GM19467 (cell line): ENCODE measurements at regions not wholly inside any gene's neighbourhood (a gene's known extent, or its start where the extent isn't known, plus 50 kb on each side); places are given as distances from the start of the nearest gene placed in this dataset.

ENCODE experiments used
- ATAC-seq: cut with Tn5 transposase; IDR thresholded peaks from one replicate; pipeline ENCODE4 v1.9.1; 2021; ENCODE audit warnings: mild to moderate bottlenecking, moderate library complexity; ENCODE audit not compliant: unreplicated experiment

DNA sequence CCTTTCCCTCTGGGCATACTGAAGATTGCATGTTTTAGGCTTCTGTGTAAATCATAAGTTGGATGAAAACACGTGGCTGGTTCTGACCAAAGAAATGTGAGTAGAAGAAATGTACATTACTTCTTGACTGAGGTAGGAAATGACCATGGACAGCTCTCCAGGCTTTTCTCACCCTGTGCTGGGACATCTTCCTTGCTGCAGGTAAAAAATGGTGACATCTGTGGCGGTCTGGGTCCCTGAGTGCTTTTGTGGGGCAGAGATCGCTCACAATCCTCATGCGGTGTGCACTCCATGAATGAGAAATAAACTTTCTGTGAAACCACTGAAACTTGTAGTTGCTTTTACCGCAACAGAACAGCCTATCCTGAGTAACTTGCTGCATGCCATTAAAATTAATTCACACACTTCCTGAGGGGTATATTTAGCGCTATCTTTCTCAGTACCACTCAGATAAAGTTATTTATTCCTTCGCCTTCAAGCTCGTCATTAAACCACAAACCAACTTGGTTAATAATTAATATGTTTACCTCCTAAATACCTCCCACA is 730.4 kb downstream of the EFNA5 start:
- ATAC-seq: no peak

DNA sequence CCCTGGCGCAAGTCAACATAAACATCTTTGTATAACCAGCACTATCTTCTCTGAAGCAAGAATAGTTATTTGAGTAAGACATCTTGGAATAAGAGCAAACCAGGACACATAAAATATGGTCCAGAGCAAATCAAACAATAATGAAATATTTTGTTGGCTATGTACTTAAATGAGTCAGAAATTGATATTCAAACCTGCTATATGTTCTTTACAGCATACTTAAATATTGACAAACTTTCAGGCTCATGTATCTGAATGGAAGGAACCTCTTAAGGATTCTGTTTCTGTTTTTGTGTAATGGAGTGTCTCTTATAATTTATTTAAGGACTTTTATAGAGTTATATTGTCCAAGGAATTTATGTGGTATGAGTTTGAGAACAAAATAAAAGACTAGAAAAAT is 747.3 kb downstream of the EFNA5 start:
- ATAC-seq: no peak

DNA sequence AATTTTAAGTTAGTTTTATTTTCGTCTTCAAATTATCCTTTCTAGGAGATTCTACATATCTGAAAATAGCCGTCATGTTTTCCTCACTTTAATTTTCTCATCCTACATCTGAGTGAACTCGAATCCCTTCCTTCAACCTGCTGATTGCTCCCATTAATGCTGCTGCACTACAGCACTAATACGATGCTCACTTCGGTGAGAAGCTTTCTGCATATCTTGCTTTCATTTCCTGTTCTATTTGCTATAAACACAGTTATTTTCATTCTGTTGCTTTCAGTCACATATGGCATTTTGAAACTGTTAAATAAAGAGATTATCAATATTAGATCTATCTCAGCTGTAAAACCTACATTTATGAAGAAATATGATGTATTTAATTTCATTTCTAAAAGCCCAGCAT is 749.2 kb downstream of the EFNA5 start:
- ATAC-seq: no peak

DNA sequence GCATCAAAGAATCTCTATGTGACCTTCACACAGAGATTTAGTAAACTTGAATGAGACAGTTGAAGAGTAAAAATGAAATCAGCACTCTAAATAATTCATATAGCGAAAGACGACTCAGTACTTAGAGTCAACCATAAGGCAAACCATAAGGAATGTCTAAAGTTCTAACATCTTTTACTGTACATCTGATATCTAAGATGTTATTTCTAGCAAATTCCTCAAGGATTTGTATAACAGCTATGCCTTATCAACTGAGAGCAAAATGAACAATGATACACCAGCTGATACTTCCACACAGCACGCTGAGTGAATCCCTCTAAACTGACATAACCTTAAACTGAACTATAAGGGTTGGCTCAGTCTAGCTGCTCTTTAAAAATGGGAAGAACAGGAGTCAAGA is 760.3 kb downstream of the EFNA5 start:
- ATAC-seq: no peak

DNA sequence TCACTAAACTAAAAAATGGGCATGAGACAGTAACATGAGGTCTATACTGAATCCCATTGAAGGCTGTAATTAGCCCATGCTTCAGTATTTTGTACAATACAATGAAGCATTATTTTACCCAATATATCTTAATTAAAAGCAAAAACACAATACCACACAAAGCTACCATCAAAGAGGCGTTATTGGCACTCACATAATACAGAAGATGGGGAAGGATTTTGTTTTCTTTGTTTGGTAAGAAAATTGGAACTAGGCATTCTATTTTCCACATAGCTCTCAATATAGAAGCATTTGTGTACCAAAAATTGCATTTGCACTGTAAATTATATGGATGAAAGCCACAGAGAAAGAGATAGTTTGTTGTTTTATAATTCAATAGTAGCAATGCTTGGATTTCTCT is 761.0 kb downstream of the EFNA5 start:
- ATAC-seq: no peak

DNA sequence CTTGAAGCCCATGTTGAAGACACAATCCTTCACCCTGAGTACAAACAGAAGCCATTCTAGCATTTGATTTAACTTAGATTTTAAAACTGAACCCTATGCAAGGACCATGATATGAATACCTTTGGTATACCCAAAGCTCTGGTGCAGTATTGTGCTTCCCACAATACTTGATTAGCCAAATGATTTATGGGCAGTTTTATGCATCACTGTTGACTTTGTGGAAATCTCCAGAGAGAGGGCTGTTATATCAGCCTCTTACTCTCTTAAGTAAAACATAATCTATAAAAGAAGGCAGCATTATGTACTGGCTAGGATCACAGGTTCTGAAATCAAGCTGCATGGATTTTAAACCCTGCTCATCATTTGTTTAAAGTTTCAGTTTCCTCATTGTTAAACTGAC is 762.8 kb downstream of the EFNA5 start:
- ATAC-seq: no peak

GRCh38 chr5:106906199-106906598 is 764.5 kb downstream of the EFNA5 start:
- ATAC-seq: no peak

DNA sequence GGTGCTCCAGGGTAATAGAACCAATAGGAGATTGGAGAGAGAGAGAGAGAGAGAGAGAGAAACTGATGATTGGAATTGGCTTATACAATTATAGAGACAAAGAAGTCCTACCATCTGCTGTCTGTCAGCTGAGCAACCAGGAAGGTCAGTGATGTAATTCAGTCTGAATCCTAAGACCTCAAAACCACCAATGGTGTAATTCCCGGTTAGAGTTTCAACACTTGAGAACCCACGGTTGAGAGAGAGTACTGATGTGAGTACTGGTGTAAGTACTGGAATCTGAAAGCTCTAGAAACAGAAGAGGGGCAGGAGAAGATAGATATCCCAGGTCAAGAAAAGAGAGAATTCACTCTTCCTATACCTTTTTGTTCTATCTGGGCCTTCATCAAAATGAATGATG is 775.8 kb downstream of the EFNA5 start:
- ATAC-seq: no peak

DNA sequence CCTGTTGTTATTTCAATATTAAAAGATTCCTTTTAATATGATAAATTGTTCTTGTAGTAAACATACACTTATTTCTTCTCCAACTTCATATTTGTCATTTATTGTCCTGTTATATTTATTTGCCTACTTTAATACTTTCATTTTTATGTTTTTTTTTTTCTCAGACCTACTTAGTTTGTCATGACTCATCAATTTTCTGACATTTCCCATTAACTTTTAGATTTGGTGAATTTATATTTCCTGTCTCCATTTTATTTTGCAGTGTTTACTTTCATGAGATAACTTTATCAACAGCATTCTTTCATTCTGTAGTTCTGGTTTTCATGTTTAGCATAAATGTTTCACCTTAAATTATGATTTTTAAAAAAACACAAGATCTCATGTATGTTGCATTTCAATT is 788.7 kb downstream of the EFNA5 start:
- ATAC-seq: no peak

DNA sequence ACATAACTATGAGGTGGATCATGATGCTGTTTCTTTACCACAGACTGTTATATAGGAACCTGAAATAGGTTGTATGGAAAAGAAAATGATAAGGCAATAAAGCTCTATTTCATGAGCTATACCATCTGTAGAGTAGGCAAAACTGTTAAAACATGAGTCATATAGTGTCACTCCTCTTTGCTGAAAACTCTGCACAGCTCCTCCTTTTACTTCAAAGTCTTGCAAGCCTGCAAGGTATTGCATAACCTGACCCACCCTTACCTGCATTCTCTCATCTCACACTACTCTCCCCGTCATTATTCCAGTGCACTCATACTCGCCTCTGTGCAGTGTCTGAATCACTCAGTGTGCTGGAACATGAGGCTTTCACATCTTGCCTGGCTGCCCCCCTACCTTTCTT is 790.1 kb downstream of the EFNA5 start:
- ATAC-seq: no peak

DNA sequence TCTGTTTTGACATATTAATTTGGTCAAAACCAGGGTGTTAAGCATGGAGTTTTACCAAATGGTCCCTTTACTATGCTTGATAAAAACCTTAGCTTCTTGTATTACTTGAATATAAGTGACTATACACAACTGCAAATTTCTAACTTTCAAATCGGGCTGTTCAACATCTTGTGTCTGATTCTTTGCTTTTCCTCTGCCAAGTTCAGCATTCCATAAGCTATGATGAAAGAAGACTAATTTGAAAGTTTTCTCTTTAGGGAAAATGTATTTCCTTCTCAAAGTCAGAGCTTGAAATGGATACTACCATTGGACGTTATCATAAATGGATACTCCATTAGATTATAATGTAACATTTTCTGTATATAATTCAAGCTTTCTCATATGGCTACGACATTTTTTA is 792.9 kb downstream of the EFNA5 start:
- no peak for ATAC-seq

GRCh38 chr5:106876665-106877194 is 794.0 kb downstream of the EFNA5 start:
- no peak for ATAC-seq

DNA sequence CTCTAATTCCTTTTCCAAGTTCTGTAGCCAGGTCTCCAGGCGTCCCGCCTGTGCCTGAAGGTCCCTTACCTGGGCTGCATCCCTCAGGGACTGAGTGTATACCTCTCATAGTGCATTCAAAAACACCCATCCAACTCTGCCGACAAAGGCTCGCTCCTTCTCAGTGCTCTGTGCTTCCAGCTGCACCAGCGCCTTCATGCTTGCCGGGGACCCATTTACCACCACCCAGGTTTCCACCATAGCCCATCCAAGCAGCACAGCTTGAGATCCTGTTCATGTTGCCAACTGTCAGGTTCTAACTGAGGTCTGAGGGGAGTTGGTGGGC is 794.5 kb downstream of the EFNA5 start:
- ATAC-seq: no peak

GRCh38 chr5:106875591-106876297 is 795.0 kb downstream of the EFNA5 start:
- peak; percentile 62 for ATAC-seq

DNA sequence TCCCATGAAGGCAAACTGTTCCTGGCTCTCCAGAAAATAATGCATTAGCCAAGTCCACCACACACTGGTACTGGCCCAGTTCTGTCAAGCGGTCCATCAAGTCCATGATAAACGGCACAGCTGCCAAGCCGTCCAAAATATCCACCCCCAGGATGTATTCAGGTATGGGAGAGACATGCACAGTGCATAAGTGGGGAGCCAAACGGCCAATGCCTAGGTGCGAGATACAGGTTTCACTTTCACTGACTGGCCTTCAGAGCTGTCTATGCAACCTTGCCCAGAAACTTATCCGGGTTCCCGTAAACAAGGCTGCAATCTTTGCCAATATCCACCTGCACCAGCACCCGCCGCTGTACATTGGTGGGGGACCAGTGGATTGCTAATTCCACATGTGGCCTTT is 795.8 kb downstream of the EFNA5 start:
- no peak for ATAC-seq

- no peak for ATAC-seq
These were observed 796.2 kb downstream of the EFNA5 start for GRCh38 chr5:106874531-106874930.

- ATAC-seq: no peak
These were observed 797.2 kb downstream of the EFNA5 start for GRCh38 chr5:106873568-106873967.

- no peak for ATAC-seq
These were observed 805.5 kb downstream of the EFNA5 start for GRCh38 chr5:106865279-106865678.

DNA sequence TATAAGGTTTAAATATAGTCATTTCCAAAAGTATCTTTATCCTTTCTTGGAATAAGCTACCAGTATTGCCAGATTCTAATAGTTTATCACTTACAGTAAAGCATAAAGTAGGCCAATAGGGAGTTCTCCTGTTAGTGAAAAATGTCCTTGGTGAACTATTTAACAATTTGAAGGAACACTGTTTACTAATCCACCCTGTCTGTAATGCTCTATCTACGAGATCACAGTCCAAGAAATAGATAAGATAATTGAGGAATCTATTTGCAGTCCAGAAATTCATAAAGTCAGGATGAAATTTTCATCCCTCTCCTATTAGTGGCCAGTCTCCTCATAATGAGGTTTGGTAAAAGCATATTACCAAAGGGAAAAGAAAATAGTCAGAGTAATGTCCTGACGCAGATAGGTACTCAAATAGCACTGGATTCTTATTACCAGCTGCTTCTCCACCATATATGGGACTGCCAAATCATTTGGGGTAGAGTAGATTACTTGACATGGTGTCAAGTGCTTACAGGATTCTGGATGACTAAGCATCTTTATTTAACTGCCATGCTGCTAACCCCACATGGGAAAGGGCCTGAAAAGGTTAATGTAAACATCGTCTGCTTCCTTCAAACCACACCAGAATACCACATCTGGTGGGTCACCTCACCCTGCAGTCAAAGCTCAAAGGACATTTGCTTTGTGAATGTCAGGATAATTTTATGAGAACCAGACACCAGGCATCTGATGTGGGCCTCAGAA is 808.1 kb downstream of the EFNA5 start:
- ATAC-seq: no peak

DNA sequence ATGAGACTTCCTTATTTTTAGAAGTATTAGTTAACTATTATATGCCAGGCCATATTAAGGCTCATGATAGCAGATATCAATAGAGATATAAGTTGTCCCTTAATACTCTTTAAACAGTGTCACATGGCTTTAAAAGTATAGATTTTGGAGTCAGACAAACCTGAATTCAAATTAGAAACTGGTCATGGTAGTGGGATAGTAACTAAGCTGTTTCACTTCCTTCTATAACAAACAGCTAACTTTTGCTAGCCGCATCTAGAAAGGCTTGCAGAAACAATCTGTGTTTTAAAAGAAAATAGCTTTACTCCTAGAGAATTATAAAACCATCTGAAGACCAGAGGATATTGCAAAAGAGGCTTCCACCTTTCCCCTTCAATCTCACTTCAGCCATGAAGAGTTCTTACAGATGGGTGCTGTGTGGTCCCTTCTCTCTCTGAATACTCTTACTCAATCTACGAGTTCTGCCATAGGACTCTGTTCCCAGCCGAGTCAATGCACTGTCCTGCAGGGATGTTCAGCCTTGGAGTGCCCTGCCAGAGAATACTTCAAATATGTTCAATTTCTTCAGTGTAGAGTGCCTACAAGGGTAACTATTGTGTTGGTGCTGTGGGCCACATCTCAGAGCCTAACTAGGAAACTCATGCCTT is 810.2 kb downstream of the EFNA5 start:
- ATAC-seq: peak; percentile 54

GRCh38 chr5:106858616-106859015 is 812.1 kb downstream of the EFNA5 start:
- ATAC-seq: no peak

GRCh38 chr5:106854922-106855321 is 815.8 kb downstream of the EFNA5 start:
- no peak for ATAC-seq
